ENCODE measurements at regions not wholly inside any gene's neighbourhood (a gene's known extent, or its start where the extent isn't known, plus 50 kb on each side); places are given as distances from the start of the nearest gene placed in this dataset.
A peak's percentile ranks its signal among the peaks of the same experiment; 100 is the strongest.

DNA sequence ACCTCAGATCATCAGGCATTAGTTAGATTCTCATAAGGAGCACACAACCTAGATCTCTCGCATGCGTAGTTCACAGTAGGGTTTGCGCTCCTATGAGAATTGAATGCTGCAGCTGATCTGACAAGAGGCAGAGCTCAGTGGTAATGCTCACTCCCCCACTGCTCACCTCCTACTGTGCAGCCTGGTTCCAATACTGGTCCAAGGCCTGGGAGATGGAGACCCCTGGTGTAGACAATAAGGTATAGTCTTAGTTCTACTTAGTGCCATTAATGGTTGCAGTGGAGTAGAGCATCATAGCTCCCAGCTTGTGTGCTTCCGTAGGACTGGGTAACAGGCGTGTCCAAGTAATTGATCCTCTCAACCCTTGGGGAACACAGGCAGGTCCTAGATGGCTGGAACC, 70.4 kb upstream of the ANKRD55 start:
- TF ChIP-seq CTCF (conservative IDR thresholded peaks at IDR 0.05; ENCODE audit: low read length) = peak; percentile 34
- TF ChIP-seq EZH2phosphoT487 (IDR thresholded peaks at IDR 0.05; ENCODE audit: borderline replicate concordance) = no peak

Measured in Loucy (cell line).